ENCODE measurements at regions not wholly inside any gene's neighbourhood (a gene's known extent, or its start where the extent isn't known, plus 50 kb on each side); places are given as distances from the start of the nearest gene placed in this dataset.

DNA sequence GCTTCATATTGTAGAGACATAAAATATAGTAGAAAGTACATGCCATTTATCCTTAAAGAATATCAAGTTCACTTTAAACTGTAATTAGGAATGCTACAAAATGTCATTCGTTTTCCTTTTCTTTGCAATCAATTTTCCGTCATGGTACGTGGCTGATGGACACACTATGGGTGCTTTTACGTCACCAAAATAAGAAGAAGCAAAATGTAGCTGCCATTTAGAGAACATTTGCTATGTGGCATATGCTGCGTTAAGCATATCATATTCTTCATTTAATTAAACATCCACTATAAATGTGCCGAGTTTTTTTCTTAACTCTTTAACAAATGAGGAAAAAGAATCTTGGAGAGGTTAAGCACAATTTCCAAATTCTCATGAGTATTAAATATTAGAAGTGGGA, 1358.5 kb upstream of the NXPH2 start:
- no peaks in the 10 kb centered on the region for H3K79me2 ChIP-seq (ENCODE audit: insufficient read depth, low read length)
- no peaks in the 10 kb centered on the region for H3K36me3 ChIP-seq (ENCODE audit: low read length)
- H3K27me3 ChIP-seq (ENCODE audit: low read length): no peaks in the 10 kb centered on the region
- H2AFZ ChIP-seq (ENCODE audit: low read depth, low read length, severe bottlenecking): no peak overlapping the region
- no peak overlapping the region for H3K4me2 ChIP-seq (ENCODE audit: low read depth, low read length, poor library complexity, severe bottlenecking)
- H3K9me2 ChIP-seq (replicated peaks; ENCODE audit: insufficient read depth, low read length): no peaks in the 10 kb centered on the region
- no peak overlapping the region for H3K9ac ChIP-seq (ENCODE audit: low read length)
- no peaks in the 10 kb centered on the region for H4K20me1 ChIP-seq (ENCODE audit: low read depth, low read length)
- no peak overlapping the region for H3K4me3 ChIP-seq (ENCODE audit: insufficient read depth, low read length, poor library complexity, severe bottlenecking)
- no peak overlapping the region for H3K27ac ChIP-seq (ENCODE audit: low read depth, low read length)
- TF ChIP-seq, protein P1, sequence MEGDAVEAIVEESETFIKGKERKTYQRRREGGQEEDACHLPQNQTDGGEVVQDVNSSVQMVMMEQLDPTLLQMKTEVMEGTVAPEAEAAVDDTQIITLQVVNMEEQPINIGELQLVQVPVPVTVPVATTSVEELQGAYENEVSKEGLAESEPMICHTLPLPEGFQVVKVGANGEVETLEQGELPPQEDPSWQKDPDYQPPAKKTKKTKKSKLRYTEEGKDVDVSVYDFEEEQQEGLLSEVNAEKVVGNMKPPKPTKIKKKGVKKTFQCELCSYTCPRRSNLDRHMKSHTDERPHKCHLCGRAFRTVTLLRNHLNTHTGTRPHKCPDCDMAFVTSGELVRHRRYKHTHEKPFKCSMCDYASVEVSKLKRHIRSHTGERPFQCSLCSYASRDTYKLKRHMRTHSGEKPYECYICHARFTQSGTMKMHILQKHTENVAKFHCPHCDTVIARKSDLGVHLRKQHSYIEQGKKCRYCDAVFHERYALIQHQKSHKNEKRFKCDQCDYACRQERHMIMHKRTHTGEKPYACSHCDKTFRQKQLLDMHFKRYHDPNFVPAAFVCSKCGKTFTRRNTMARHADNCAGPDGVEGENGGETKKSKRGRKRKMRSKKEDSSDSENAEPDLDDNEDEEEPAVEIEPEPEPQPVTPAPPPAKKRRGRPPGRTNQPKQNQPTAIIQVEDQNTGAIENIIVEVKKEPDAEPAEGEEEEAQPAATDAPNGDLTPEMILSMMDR (IDR thresholded peaks at IDR 0.05; ENCODE audit: insufficient read depth, low read length, poor library complexity, severe bottlenecking): no peak
- no peak for TF ChIP-seq EZH2phosphoT487 (conservative IDR thresholded peaks at IDR 0.05; ENCODE audit: low read length)
- H3K9me3 ChIP-seq (ENCODE audit: insufficient read depth, low read length): no peaks in the 10 kb centered on the region
- no peaks in the 10 kb centered on the region for H3F3A ChIP-seq (ENCODE audit: insufficient read depth)

DNA sequence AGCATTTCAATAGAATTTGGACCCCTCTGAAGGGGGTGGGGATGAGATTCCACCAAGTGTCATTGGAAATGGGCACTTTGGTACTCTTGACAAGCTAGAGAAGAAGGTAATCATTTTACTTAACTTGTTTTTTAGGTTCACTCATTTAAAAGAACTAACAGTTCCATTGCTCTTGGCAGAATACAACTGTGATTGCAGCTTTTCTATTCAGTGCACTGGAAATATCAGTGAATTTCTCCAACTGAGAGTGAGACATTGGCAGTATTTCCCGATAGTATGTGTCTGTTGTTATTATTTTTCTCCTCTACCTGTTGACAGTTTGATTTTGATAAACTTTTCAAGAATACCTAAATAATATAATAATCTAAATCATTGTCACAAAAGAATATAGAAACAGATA, 1356.7 kb upstream of the NXPH2 start:
- Histone ChIP-seq H3K4me2 (ENCODE audit: low read depth, low read length, poor library complexity, severe bottlenecking) (no peak overlapping the region), H3K79me2 (ENCODE audit: insufficient read depth, low read length) (no peaks in the 10 kb centered on the region), H3K4me3 (ENCODE audit: insufficient read depth, low read length, poor library complexity, severe bottlenecking) (no peak overlapping the region), H3K27ac (ENCODE audit: low read depth, low read length) (no peak overlapping the region), H3K27me3 (ENCODE audit: low read length) (no peaks in the 10 kb centered on the region), H3K9me2 (replicated peaks; ENCODE audit: insufficient read depth, low read length) (no peaks in the 10 kb centered on the region), H3K9ac (ENCODE audit: low read length) (no peak overlapping the region), H4K20me1 (ENCODE audit: low read depth, low read length) (no peaks in the 10 kb centered on the region), H3K9me3 (ENCODE audit: insufficient read depth, low read length) (no peaks in the 10 kb centered on the region), H3K36me3 (ENCODE audit: low read length) (no peaks in the 10 kb centered on the region), H2AFZ (ENCODE audit: low read depth, low read length, severe bottlenecking) (no peak overlapping the region), H3F3A (ENCODE audit: insufficient read depth) (no peaks in the 10 kb centered on the region)
- no peak for TF ChIP-seq EZH2phosphoT487 (conservative IDR thresholded peaks at IDR 0.05; ENCODE audit: low read length)
- TF ChIP-seq, protein P1 (IDR thresholded peaks at IDR 0.05; ENCODE audit: insufficient read depth, low read length, poor library complexity, severe bottlenecking): no peak

DNA sequence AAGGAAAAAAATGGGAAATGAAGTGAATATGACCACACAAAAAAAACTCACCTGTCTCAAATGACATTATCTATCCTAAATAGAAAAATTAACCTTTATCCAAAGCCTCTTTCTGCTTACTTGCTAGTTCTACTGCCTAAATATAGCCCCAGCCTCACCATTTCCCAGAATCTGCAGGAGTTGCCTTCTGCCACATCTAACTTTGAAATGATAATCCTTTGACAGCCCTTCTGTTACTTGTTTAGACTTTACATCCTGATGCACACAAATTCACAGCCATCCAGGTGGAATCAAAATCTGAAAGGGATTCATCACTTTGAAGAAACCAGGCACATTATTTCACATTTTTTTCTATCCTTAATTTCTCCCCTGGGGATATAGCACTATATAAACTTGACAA, 1356.2 kb upstream of the NXPH2 start:
- Histone ChIP-seq H3K27ac (ENCODE audit: low read depth, low read length) (no peak overlapping the region), H3K4me2 (ENCODE audit: low read depth, low read length, poor library complexity, severe bottlenecking) (no peak overlapping the region), H3K9ac (ENCODE audit: low read length) (no peak overlapping the region), H4K20me1 (ENCODE audit: low read depth, low read length) (no peaks in the 10 kb centered on the region), H3K27me3 (ENCODE audit: low read length) (no peaks in the 10 kb centered on the region), H3F3A (ENCODE audit: insufficient read depth) (no peaks in the 10 kb centered on the region), H3K4me3 (ENCODE audit: insufficient read depth, low read length, poor library complexity, severe bottlenecking) (no peak overlapping the region), H2AFZ (ENCODE audit: low read depth, low read length, severe bottlenecking) (no peak overlapping the region), H3K36me3 (ENCODE audit: low read length) (no peaks in the 10 kb centered on the region), H3K9me2 (replicated peaks; ENCODE audit: insufficient read depth, low read length) (no peaks in the 10 kb centered on the region), H3K79me2 (ENCODE audit: insufficient read depth, low read length) (no peaks in the 10 kb centered on the region), H3K9me3 (ENCODE audit: insufficient read depth, low read length) (no peaks in the 10 kb centered on the region)
- TF ChIP-seq, protein P1 (IDR thresholded peaks at IDR 0.05; ENCODE audit: insufficient read depth, low read length, poor library complexity, severe bottlenecking): no peak
- no peak for TF ChIP-seq EZH2phosphoT487 (conservative IDR thresholded peaks at IDR 0.05; ENCODE audit: low read length)
